Heart right ventricle (tissue), 16 donors: ENCODE measurements at regions not wholly inside any gene's neighbourhood (a gene's known extent, or its start where the extent isn't known, plus 50 kb on each side); places are given as distances from the start of the nearest gene placed in this dataset.

Source experiments
- ATAC-seq, 8 donors: fragments of 200-7000 bp; cut with Tn5 transposase; one replicate each; pipeline ENCODE4 v1.9.1; 2020; ENCODE audit warnings: mild to moderate bottlenecking in 8 of 8, moderate library complexity in 8 of 8, moderate number of reproducible peaks in 1 of 8
- DNase-seq, 2 donors: peaks; one replicate each; pipeline ENCODE4 v3.0.0-alpha.2; 2020
- H3K27ac ChIP-seq, 10 donors: fragments of 200-600 bp; sonication (generic) in 2 of 10; one replicate each; pipeline versions ENCODE4 v1.5.0 to v1.8.0; 2020 to 2022; ENCODE audit warnings: mild to moderate bottlenecking in 3 of 10
- H3K27me3 ChIP-seq, 7 donors: fragments of 200-600 bp; one replicate each; pipeline ENCODE4 v1.8.0; 2021 to 2022; ENCODE audit warnings: mild to moderate bottlenecking in 2 of 7
- H3K36me3 ChIP-seq, 9 donors: fragments of 200-600 bp; sonication (generic) in 1 of 9; one replicate each; pipeline versions ENCODE4 v1.5.0 to v1.8.0; 2020 to 2022; ENCODE audit warnings: mild to moderate bottlenecking in 2 of 9
- H3K4me1 ChIP-seq, 9 donors: fragments of 200-600 bp; sonication (generic) in 1 of 9; one replicate each; pipeline versions ENCODE4 v1.5.0 to v1.8.0; 2020 to 2022; ENCODE audit warnings: mild to moderate bottlenecking in 4 of 9
- H3K4me3 ChIP-seq, 10 donors: fragments of 200-600 bp; sonication (generic) in 2 of 10; one replicate each; pipeline versions ENCODE4 v1.5.0 to v1.8.0; 2020 to 2022; ENCODE audit warnings: mild to moderate bottlenecking in 7 of 10, moderate library complexity in 2 of 10
- H3K9me3 ChIP-seq, 11 donors: fragments of 200-600 bp in 10 of 11; sonication (generic) in 2 of 11; one replicate each; pipeline versions ENCODE4 v1.5.0 to v1.8.0; 2013 to 2022; ENCODE audit warnings: mild to moderate bottlenecking in 2 of 11, control low read depth in 1 of 11, moderate library complexity in 1 of 11
- CTCF ChIP-seq, 9 donors: fragments of 200-600 bp; sonication (generic) in 2 of 9; IDR thresholded peaks; one replicate each; pipeline versions ENCODE4 v1.5.0 to v1.8.0; 2021 to 2022; ENCODE audit warnings: antibody characterized with exemption in 9 of 9, mild to moderate bottlenecking in 5 of 9, moderate library complexity in 1 of 9
- WGBS, 2 donors: extraction: QIAGEN DNeasy Blood & Tissue Kit; methylation state at CpG; one replicate each; pipeline ENCODE4 v1.1.7; 2013; ENCODE audit warnings: inconsistent platforms in 1 of 2; 5-methylcytosine and 5-hydroxymethylcytosine counted together
- intact Hi-C, 10 donors: fragments of 100-400 bp; cut with DNase I; formaldehyde crosslinking; loops; one replicate each; pipeline versions ENCODE4 v1.11.1 to v1.14.2; 2022
- donor health status: Arrhythmogenic right ventricular cardiomyopathy.
- donor health status: ischemic (EF 13 %, LVEDD 7.1; RV severe dilation, severe dysfunction).
- donor health status: healthy with polysubstance abuse.
- donor health status: DM: no; HTN: yes; CAD: no.
- donor health status: DM: no; HTN: no; CAD: no.
- donor health status: ischemic (EF 25% LVEDD 6.9; RV normal size, moderate dysfunction).
- donor health status: ischemic (EF 25% LVEDD 5.7; RV mildly dilated, moderate dysfunction).
- donor health status: healthy.
- donor health status: DM: yes; HTN: yes; CAD: no.
- donor health status: Ischemic cardiomyopathy.
- donor health status: ischemic (EF 35%, LVEDD 5.7; RV mildly dilated, moderate dysfunction).
- donor health status: nonischemic (EF 11% LVEDD 7.7; RV severe dilation, severe dysfunction).
- donor health status: DM: yes; HTN: yes; CAD: no.
- donor health status: PGD.
- donor health status: ischemic (EF 29% LVEDD 5.4; RV normal size, mild dysfunction).
- donor health status: nonischemic (EF 23%, LVEDD 6.1; RV moderate dilation, normal function).

GRCh38 chr3:75985432-75985831 lies 200.1 kb upstream of the ZNF717 start:
- intact Hi-C loops, result no loop called here
- no peak for ATAC-seq
- Histone ChIP-seq H3K9me3 (peaks cover 0 to 28% (median 0%) of the 10 kb centered on the region in 11 donors), H3K27ac (no peak overlapping the region), H3K27me3 (no peaks in the 10 kb centered on the region), H3K36me3 (no peaks in the 10 kb centered on the region), H3K4me3 (no peak overlapping the region), H3K4me1 (no peaks in the 10 kb centered on the region)
- no peak for TF ChIP-seq CTCF (IDR thresholded peaks at IDR 0.05)
- 26 to 30% methylated on average over 2 of the region's 2 CpGs for WGBS, 2 donors
- DNase-seq, result no peak

GRCh38 chr3:76010252-76010651 lies 224.9 kb upstream of the ZNF717 start:
- no peaks in the 10 kb centered on the region for H3K4me1 ChIP-seq
- no peak for TF ChIP-seq CTCF (IDR thresholded peaks at IDR 0.05)
- DNase-seq (no peak), ATAC-seq (peak in 2 of 8 donors; percentile 51 to 82)
- H3K27me3 ChIP-seq, result no peaks in the 10 kb centered on the region
- H3K27ac ChIP-seq, result no peak overlapping the region
- H3K9me3 ChIP-seq, result peaks cover 0 to 5% (median 0%) of the 10 kb centered on the region in 11 donors
- intact Hi-C loops, result no loop called here
- H3K36me3 ChIP-seq, result no peaks in the 10 kb centered on the region
- H3K4me3 ChIP-seq, result no peak overlapping the region
- WGBS, 2 donors, result 46 to 47% methylated on average over 3 of the region's 3 CpGs

- peak in 1 of 8 donors; percentile 76 for ATAC-seq
Observed at GRCh38 chr3:76011121-76011520, 225.8 kb upstream of the ZNF717 start.

GRCh38 chr3:76015496-76015895 lies 230.1 kb upstream of the ZNF717 start:
- WGBS, 2 donors, result 97 to 98% methylated on average over 2 of the region's 2 CpGs
- Histone ChIP-seq H3K4me1 (no peaks in the 10 kb centered on the region), H3K4me3 (no peak overlapping the region), H3K27me3 (no peaks in the 10 kb centered on the region), H3K36me3 (no peaks in the 10 kb centered on the region), H3K9me3 (no peaks in the 10 kb centered on the region), H3K27ac (no peak overlapping the region)
- no peak for TF ChIP-seq CTCF (IDR thresholded peaks at IDR 0.05)
- DNase-seq, result no peak
- ATAC-seq, result no peak
- intact Hi-C loops, result no loop called here

More at GRCh38 chr3:76011121-76011520, 225.8 kb upstream of the ZNF717 start:
- Histone ChIP-seq H3K27me3 (no peaks in the 10 kb centered on the region), H3K4me3 (no peak overlapping the region), H3K27ac (peak overlapping the region in 1 of 10 donors; percentile 20), H3K4me1 (no peaks in the 10 kb centered on the region), H3K36me3 (no peaks in the 10 kb centered on the region), H3K9me3 (peaks cover 0 to 5% (median 0%) of the 10 kb centered on the region in 11 donors)
- no peak for DNase-seq
- no peak for TF ChIP-seq CTCF (IDR thresholded peaks at IDR 0.05)
- intact Hi-C loops, result no loop called here
- WGBS, 2 donors, result 31 to 42% methylated on average over 6 of the region's 6 CpGs
